H1 (cell line): ENCODE measurements at regions not wholly inside any gene's neighbourhood (a gene's known extent, or its start where the extent isn't known, plus 50 kb on each side); places are given as distances from the start of the nearest gene placed in this dataset.

Experiments
- CTCF ChIA-PET: fragments of 300-600 bp; sonication (Branson Sonifier 250); formaldehyde crosslinking; loops from one replicate; lab custom pipeline; 2021; ENCODE audit not compliant: partially characterized antibody; lab: Charles Lee
- POLR2A ChIA-PET: fragments of 300-600 bp; sonication (Branson Sonifier 250); formaldehyde crosslinking; loops from one replicate; lab custom pipeline; 2021; ENCODE audit warnings: inconsistent platforms; ENCODE audit not compliant: partially characterized antibody; lab: Charles Lee
- DNase-seq, 2 experiments: peaks; one replicate each; pipeline versions ENCODE4 v3.0.0 to v3.0.0-alpha.2; 2010 to 2022; ENCODE audit warnings: low spot score in 2 of 2, low read depth in 1 of 2, mixed read lengths in 1 of 2
- FAIRE-seq: peaks from 2 replicates; lab custom pipeline; 2011; peaks lifted over from hg19 to GRCh38; lab: Jason Lieb, UNC
- H2AFZ ChIP-seq: 2 replicates; pipeline ENCODE4 v1.8.1; 2012; ENCODE audit warnings: low read length, inconsistent platforms
- H2AK5ac ChIP-seq: 2 replicates; pipeline ENCODE4 v1.6.1; 2013; ENCODE audit warnings: low read depth, low read length
- H2BK120ac ChIP-seq: replicated peaks from 2 replicates; pipeline ENCODE3; 2013; ENCODE audit warnings: low read depth, low read length, inconsistent platforms
- H2BK12ac ChIP-seq: 2 replicates; pipeline ENCODE4 v1.6.1; 2013; ENCODE audit warnings: low read depth, low read length
- H2BK15ac ChIP-seq: 2 replicates; pipeline ENCODE4 v1.6.1; 2013; ENCODE audit warnings: low read length
- H2BK20ac ChIP-seq: 2 replicates; pipeline ENCODE4 v1.6.1; 2013; ENCODE audit warnings: low read length
- H2BK5ac ChIP-seq: 2 replicates; pipeline ENCODE4 v1.6.1; 2013; ENCODE audit warnings: low read depth, low read length
- H3K14ac ChIP-seq: 2 replicates; pipeline ENCODE4 v1.6.1; 2013; ENCODE audit warnings: inconsistent platforms; ENCODE audit not compliant: insufficient read length
- H3K18ac ChIP-seq: 2 replicates; pipeline ENCODE4 v1.6.1; 2013; ENCODE audit warnings: low read length; ENCODE audit errors: extremely low read depth
- H3K23ac ChIP-seq: 2 replicates; pipeline ENCODE4 v1.6.1; 2013; ENCODE audit warnings: inconsistent platforms; ENCODE audit not compliant: insufficient read length
- H3K23me2 ChIP-seq: 2 replicates; pipeline ENCODE4 v1.6.1; 2013; ENCODE audit warnings: low read depth, low read length
- H3K27ac ChIP-seq: 2 replicates; pipeline ENCODE4 v1.6.1; 2011; ENCODE audit warnings: low read depth, low read length, inconsistent platforms
- H3K27me3 ChIP-seq, 4 experiments: replicated peaks in 1 of 4; 1 replicate in 1 of 4; 2 replicates in 3 of 4; pipeline versions ENCODE4 v1.6.1 to v1.8.1; 2011 to 2013; ENCODE audit warnings: low read length in 3 of 4, mild to moderate bottlenecking in 3 of 4, inconsistent platforms in 2 of 4, mixed read lengths in 2 of 4, moderate library complexity in 1 of 4; ENCODE audit not compliant: control insufficient read depth in 3 of 4, insufficient read depth in 3 of 4; ENCODE audit errors: extremely low read depth in 1 of 4
- H3K36me3 ChIP-seq, 4 experiments: 2 replicates each; pipeline versions ENCODE4 v1.6.1 to v1.8.1; 2011 to 2013; ENCODE audit warnings: mild to moderate bottlenecking in 4 of 4, low read length in 3 of 4, moderate library complexity in 2 of 4, control low read depth in 1 of 4, inconsistent platforms in 1 of 4; ENCODE audit not compliant: insufficient read depth in 4 of 4, control insufficient read depth in 2 of 4
- H3K4ac ChIP-seq: replicated peaks from 2 replicates; pipeline ENCODE3; 2013; ENCODE audit warnings: low read length, low read depth, mixed read lengths, inconsistent platforms; ENCODE audit not compliant: insufficient read length
- H3K4me1 ChIP-seq, 4 experiments: replicated peaks in 1 of 4; 1 replicate in 1 of 4; 2 replicates in 3 of 4; pipeline versions ENCODE4 v1.6.1 to v1.8.1; 2011 to 2013; ENCODE audit warnings: low read length in 3 of 4, inconsistent platforms in 2 of 4, mixed read lengths in 1 of 4; ENCODE audit not compliant: insufficient read depth in 4 of 4, control insufficient read depth in 3 of 4
- H3K4me2 ChIP-seq, 2 experiments: 2 replicates each; pipeline versions ENCODE4 v1.6.1 to v1.8.1; 2011 to 2013; ENCODE audit warnings: low read depth in 2 of 2, low read length in 2 of 2, control low read depth in 1 of 2, inconsistent platforms in 1 of 2, mild to moderate bottlenecking in 1 of 2; ENCODE audit not compliant: insufficient read depth in 1 of 2
- H3K4me3 ChIP-seq, 4 experiments: fragments of 200-600, 300-600 bp in 1 of 4; sonication (generic), shearing (Covaris generic), sonication (Bioruptor Twin) in 1 of 4; 2 replicates each; pipeline versions ENCODE4 v1.5.1 to v1.8.1; 2011 to 2016; ENCODE audit warnings: low read length in 4 of 4, low read depth in 3 of 4, control low read depth in 2 of 4, inconsistent platforms in 2 of 4, mild to moderate bottlenecking in 2 of 4, mixed read lengths in 1 of 4, moderate library complexity in 1 of 4; ENCODE audit not compliant: insufficient read depth in 2 of 4; ENCODE audit errors: extremely low read depth in 1 of 4
- H3K56ac ChIP-seq: replicated peaks from 2 replicates; pipeline ENCODE3; 2013; ENCODE audit warnings: low read depth, mild to moderate bottlenecking, mixed read lengths, low read length, inconsistent platforms; ENCODE audit not compliant: insufficient read length
- H3K79me1 ChIP-seq: 2 replicates; pipeline ENCODE4 v1.6.1; 2013; ENCODE audit warnings: low read depth, low read length, control low read depth
- H3K79me2 ChIP-seq, 2 experiments: 2 replicates each; pipeline versions ENCODE4 v1.6.1 to v1.8.1; 2012 to 2013; ENCODE audit warnings: low read length in 2 of 2, mild to moderate bottlenecking in 2 of 2, inconsistent platforms in 1 of 2; ENCODE audit not compliant: insufficient read depth in 2 of 2, control insufficient read depth in 1 of 2
- H3K9ac ChIP-seq, 4 experiments: replicated peaks in 1 of 4; 1 replicate in 1 of 4; 2 replicates in 3 of 4; pipeline versions ENCODE4 v1.6.1 to v1.8.1; 2011 to 2013; ENCODE audit warnings: low read depth in 3 of 4, low read length in 3 of 4, control low read depth in 2 of 4, mild to moderate bottlenecking in 2 of 4, moderate library complexity in 2 of 4, inconsistent platforms in 1 of 4; ENCODE audit errors: extremely low read depth in 1 of 4
- H3K9me3 ChIP-seq, 2 experiments: 2 replicates each; pipeline versions ENCODE4 v1.6.1 to v1.8.1; 2012 to 2013; ENCODE audit warnings: mild to moderate bottlenecking in 2 of 2, moderate library complexity in 2 of 2, control low read depth in 1 of 2, inconsistent platforms in 1 of 2, low read depth in 1 of 2, low read length in 1 of 2, mixed read lengths in 1 of 2; ENCODE audit not compliant: insufficient read depth in 2 of 2
- H4K20me1 ChIP-seq, 2 experiments: replicated peaks in 1 of 2; 2 replicates each; pipeline versions ENCODE3 to v1.8.1; 2011 to 2013; ENCODE audit warnings: inconsistent platforms in 2 of 2, low read length in 2 of 2, mild to moderate bottlenecking in 1 of 2; ENCODE audit not compliant: insufficient read depth in 2 of 2, control insufficient read depth in 1 of 2
- H4K5ac ChIP-seq: 2 replicates; pipeline ENCODE4 v1.6.1; 2013; ENCODE audit warnings: low read length, low read depth, mixed read lengths, inconsistent platforms; ENCODE audit not compliant: insufficient read length
- H4K8ac ChIP-seq: 2 replicates; pipeline ENCODE4 v1.8.0; 2013; ENCODE audit warnings: mild to moderate bottlenecking, moderate library complexity, low read length, inconsistent platforms; ENCODE audit not compliant: insufficient read depth; ENCODE audit errors: extremely low read depth
- H4K91ac ChIP-seq: replicated peaks from 2 replicates; pipeline ENCODE3; 2013; ENCODE audit warnings: low read length, mixed read lengths, inconsistent platforms; ENCODE audit not compliant: insufficient read length
- ASH2L ChIP-seq: fragments of 200-600, 300-600 bp; sonication (generic); IDR thresholded peaks from one replicate; pipeline ENCODE4 v1.7.1; 2017; ENCODE audit warnings: low read length
- BACH1 ChIP-seq: IDR thresholded peaks from 2 replicates; pipeline ENCODE4 v1.6.1; 2012; ENCODE audit warnings: low read length, improper control_type of control experiment
- CTBP2 ChIP-seq: IDR thresholded peaks from 2 replicates; pipeline ENCODE4 v1.7.0; 2011; ENCODE audit warnings: borderline replicate concordance, mild to moderate bottlenecking, moderate library complexity, mixed read lengths, low read length; ENCODE audit not compliant: insufficient read depth, insufficient read length
- EGR1 ChIP-seq: IDR thresholded peaks from 2 replicates; pipeline ENCODE4 v1.6.1; 2011; ENCODE audit warnings: low read depth, low read length, borderline replicate concordance
- JUN ChIP-seq: IDR thresholded peaks from 2 replicates; pipeline ENCODE4 v1.6.1; 2011; ENCODE audit warnings: low read depth, mild to moderate bottlenecking, improper control_type of control experiment, low read length
- KDM5A ChIP-seq: fragments of 200-600 bp; IDR thresholded peaks from 2 replicates; pipeline ENCODE4 v1.7.1; 2012; ENCODE audit warnings: mild to moderate bottlenecking, low read length, inconsistent platforms, mixed read lengths
- POLR2A ChIP-seq, 2 experiments: IDR thresholded peaks; 1 replicate in 1 of 2; 2 replicates in 1 of 2; pipeline ENCODE4 v1.6.1; 2011; ENCODE audit warnings: low read depth in 2 of 2, low read length in 2 of 2, mild to moderate bottlenecking in 2 of 2; ENCODE audit errors: control extremely low read depth in 1 of 2
- RNF2 ChIP-seq: fragments of 200-900, 300-1000 bp; sonication (generic); IDR thresholded peaks from 2 replicates; pipeline ENCODE4 v1.7.1; 2016; ENCODE audit warnings: borderline replicate concordance, low read depth, mild to moderate bottlenecking, antibody characterized with exemption, low read length; ENCODE audit not compliant: poor library complexity, severe bottlenecking; ENCODE audit errors: missing control alignments
- SRF ChIP-seq: IDR thresholded peaks from 2 replicates; pipeline ENCODE4 v1.6.1; 2011; ENCODE audit warnings: mild to moderate bottlenecking, low read depth, low read length, moderate library complexity
- TAF1 ChIP-seq: IDR thresholded peaks from 2 replicates; pipeline ENCODE4 v1.6.1; 2011; ENCODE audit warnings: mild to moderate bottlenecking, low read depth, low read length
- TBP ChIP-seq: IDR thresholded peaks from 2 replicates; pipeline ENCODE4 v1.6.1; 2011; ENCODE audit warnings: low read depth, low read length, improper control_type of control experiment
- TCF12 ChIP-seq: IDR thresholded peaks from 2 replicates; pipeline ENCODE4 v1.6.1; 2011; ENCODE audit warnings: low read depth, mild to moderate bottlenecking, low read length
- YY1 ChIP-seq: IDR thresholded peaks from 2 replicates; pipeline ENCODE4 v1.6.1; 2011; ENCODE audit warnings: low read depth, mild to moderate bottlenecking, low read length
- ZNF274 ChIP-seq: IDR thresholded peaks from 2 replicates; pipeline ENCODE4 v1.7.0; 2012; ENCODE audit warnings: low read length, borderline replicate concordance; ENCODE audit errors: extremely low read depth
- WGBS, 2 experiments: shearing (Covaris generic) in 1 of 2; methylation state at CpG; one replicate each; pipeline versions ENCODE4 v1.1.6 to v1.1.7; 2013 to 2015; ENCODE audit warnings: low lambda C conversion rate in 2 of 2, mixed read lengths in 2 of 2, inconsistent platforms in 1 of 2, low coverage in 1 of 2, missing lambda C conversion rate in 1 of 2; ENCODE audit not compliant: insufficient replicate concordance in 2 of 2, insufficient coverage in 1 of 2, insufficient read length in 1 of 2; ENCODE audit errors: extremely low coverage in 1 of 2, missing lambda C conversion rate in 1 of 2; 5-methylcytosine and 5-hydroxymethylcytosine counted together

GRCh38 chr18:10300739-10301138 is 153.7 kb upstream of the APCDD1 start:
- no peaks in the 10 kb centered on the region for H3K36me3 ChIP-seq
- H2AK5ac ChIP-seq, result no peak overlapping the region
- ChIA-PET CTCF (no interaction called here), POLR2A (no interaction called here)
- H2AFZ ChIP-seq, result no peak overlapping the region
- no peak overlapping the region for H4K8ac ChIP-seq
- no peaks in the 10 kb centered on the region for H3K23me2 ChIP-seq
- no peak overlapping the region for H3K56ac ChIP-seq
- H3K18ac ChIP-seq, result no peak overlapping the region
- FAIRE-seq (no peak), DNase-seq (no peak)
- no peak overlapping the region for H2BK5ac ChIP-seq
- no peak overlapping the region for H3K23ac ChIP-seq
- H4K5ac ChIP-seq, result no peak overlapping the region
- no peak overlapping the region for H2BK12ac ChIP-seq
- H3K79me2 ChIP-seq, result no peaks in the 10 kb centered on the region
- TF ChIP-seq KDM5A (no peak), YY1 (no peak), TAF1 (no peak), ASH2L (no peak), BACH1 (no peak), TBP (no peak), RNF2 (no peak), JUN (no peak), SRF (no peak), TCF12 (no peak), POLR2A (IDR thresholded peaks at IDR 0.05; ENCODE audit: control extremely low read depth in 1 of 2, low read depth in 2 of 2, low read length in 2 of 2) (no peak), EGR1 (no peak), ZNF274 (no peak), CTBP2 (no peak)
- no peaks in the 10 kb centered on the region for H4K20me1 ChIP-seq
- H3K27me3 ChIP-seq, result no peaks in the 10 kb centered on the region
- no peak overlapping the region for H2BK15ac ChIP-seq
- 88% methylated on average over 7 of the region's 7 CpGs; no CpG with 5 or more reads in 1 of the 2 experiments for WGBS, 2 experiments
- H3K4me2 ChIP-seq, result no peak overlapping the region
- no peak overlapping the region for H2BK120ac ChIP-seq
- no peaks in the 10 kb centered on the region for H3K79me1 ChIP-seq
- H3K27ac ChIP-seq, result no peak overlapping the region
- H3K4me3 ChIP-seq, result no peak overlapping the region
- H3K9me3 ChIP-seq, result no peaks in the 10 kb centered on the region
- no peak overlapping the region for H3K4ac ChIP-seq
- H3K4me1 ChIP-seq, result peaks cover 0 to 6% (median 1%) of the 10 kb centered on the region in 4 experiments; a peak in 4 of 7 replicates
- no peak overlapping the region for H4K91ac ChIP-seq
- no peak overlapping the region for H2BK20ac ChIP-seq
- H3K14ac ChIP-seq, result no peak overlapping the region
- H3K9ac ChIP-seq, result no peak overlapping the region
